CD4-positive, alpha-beta T cell (primary cell): ENCODE measurements at regions not wholly inside any gene's neighbourhood (a gene's known extent, or its start where the extent isn't known, plus 50 kb on each side); places are given as distances from the start of the nearest gene placed in this dataset.

Experiments used
- ATAC-seq: fragments of 200-7000 bp; cut with Tn5 transposase; one replicate; pipeline ENCODE4 v1.10.0; 2022; ENCODE audit warnings: mild to moderate bottlenecking; ENCODE audit not compliant: poor library complexity
- CTCF ChIA-PET: fragments of 350-600 bp; sonication (Branson Sonifier 250); formaldehyde crosslinking; loops from one replicate; lab custom pipeline; 2021; ENCODE audit warnings: antibody characterized with exemption, inconsistent platforms; lab: Charles Lee
- POLR2A ChIA-PET: fragments of 350-600 bp; sonication (Branson Sonifier 250); formaldehyde crosslinking; loops from one replicate; lab custom pipeline; 2021; ENCODE audit warnings: antibody characterized with exemption, inconsistent platforms; lab: Charles Lee
- DNase-seq, 14 experiments: peaks; one replicate each; pipeline ENCODE4 v3.0.0-alpha.2; 2013 to 2020; ENCODE audit warnings: mixed read lengths in 2 of 14
- H3K27ac ChIP-seq, 2 donors: one replicate each; pipeline versions ENCODE4 v1.5.1 to v1.7.0; 2013; ENCODE audit warnings: low read length in 2 of 2, low read depth in 1 of 2, mild to moderate bottlenecking in 1 of 2
- H3K27me3 ChIP-seq, 2 experiments: 1 replicate in 1 of 2; 2 replicates in 1 of 2; pipeline versions ENCODE4 v1.6.1 to v1.7.0; 2013; ENCODE audit warnings: low read length in 2 of 2, control low read depth in 1 of 2, mild to moderate bottlenecking in 1 of 2, moderate library complexity in 1 of 2; ENCODE audit not compliant: insufficient read depth in 2 of 2, control insufficient read depth in 1 of 2
- H3K36me3 ChIP-seq: one replicate; pipeline ENCODE4 v1.6.1; 2013; ENCODE audit warnings: low read length, control low read depth; ENCODE audit not compliant: insufficient read depth
- H3K4me1 ChIP-seq: one replicate; pipeline ENCODE4 v1.6.1; 2013; ENCODE audit warnings: low read length, control low read depth; ENCODE audit not compliant: insufficient read depth
- H3K4me3 ChIP-seq: one replicate; pipeline ENCODE4 v1.5.1; 2013; ENCODE audit warnings: mild to moderate bottlenecking, low read length, moderate library complexity
- H3K9me3 ChIP-seq, 2 experiments: 1 replicate in 1 of 2; 2 replicates in 1 of 2; pipeline versions ENCODE4 v1.6.1 to v1.7.0; 2013; ENCODE audit warnings: low read length in 2 of 2, mild to moderate bottlenecking in 2 of 2, control low read depth in 1 of 2, moderate library complexity in 1 of 2; ENCODE audit not compliant: control insufficient read depth in 1 of 2, insufficient read depth in 1 of 2
- H3K27ac Mint-ChIP-seq: one replicate; pipeline ENCODE4 v1.8.0; 2020; ENCODE audit warnings: mixed read lengths
- H3K27me3 Mint-ChIP-seq: one replicate; pipeline ENCODE4 v1.8.0; 2021; ENCODE audit warnings: mixed read lengths
- H3K36me3 Mint-ChIP-seq: one replicate; pipeline ENCODE4 v1.8.0; 2021; ENCODE audit warnings: low read depth, mixed read lengths
- H3K4me1 Mint-ChIP-seq: one replicate; pipeline ENCODE4 v1.8.0; 2021; ENCODE audit warnings: low read depth, mixed read lengths
- H3K4me3 Mint-ChIP-seq: one replicate; pipeline ENCODE4 v1.8.0; 2020; ENCODE audit warnings: mild to moderate bottlenecking, mixed read lengths
- H3K9me3 Mint-ChIP-seq: one replicate; pipeline ENCODE4 v1.8.0; 2020; ENCODE audit warnings: mixed read lengths
- CTCF ChIP-seq: fragments of 200-600 bp; IDR thresholded peaks from one replicate; pipeline ENCODE4 v1.8.0; 2022; ENCODE audit warnings: antibody characterized with exemption, mild to moderate bottlenecking
- intact Hi-C, 2 experiments: fragments of 100-400 bp; cut with DNase I in 1 of 2; cut with micrococcal nuclease in 1 of 2; formaldehyde crosslinking; loops; one replicate each; pipeline versions ENCODE4 v1.15.1 to v1.9.0; 2023 to 2025; cut with DNase I, micrococcal nuclease

DNA sequence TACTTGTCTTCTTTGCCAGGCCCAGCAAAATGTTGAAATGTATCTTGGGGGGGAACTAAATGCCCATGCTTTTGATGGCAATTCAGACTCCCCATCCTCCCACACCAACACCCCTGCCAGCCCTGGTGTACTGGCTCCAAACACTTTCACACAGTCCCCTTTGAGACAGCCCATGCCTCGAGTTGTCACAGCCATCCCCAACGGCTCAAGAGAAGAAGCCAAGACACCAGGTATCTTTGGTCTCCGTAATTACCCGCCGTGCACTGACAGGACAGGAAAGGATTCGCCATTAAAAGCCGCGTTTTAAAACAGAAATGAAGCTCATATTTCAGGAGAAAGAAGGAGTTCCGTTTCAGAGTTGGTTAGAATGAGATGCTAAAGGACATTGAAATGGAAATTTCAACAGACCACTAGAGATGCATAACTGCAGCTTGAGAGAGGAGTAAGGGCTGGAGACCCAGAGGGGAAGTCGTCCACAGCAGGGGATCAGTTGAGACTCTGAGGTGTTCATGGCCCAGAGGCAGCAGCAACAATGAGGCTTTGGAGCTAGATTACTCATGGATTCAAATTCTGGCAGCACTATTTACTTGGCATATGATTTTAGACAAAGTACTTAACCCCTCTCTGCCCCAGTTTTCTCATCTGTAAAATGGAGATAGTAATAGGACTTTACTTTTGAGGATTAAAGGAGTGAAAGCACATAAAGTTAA is 63.5 kb upstream of the ADGRF1 start:
- H3K4me1 Mint-ChIP-seq, result no peaks in the 10 kb centered on the region
- CTCF ChIA-PET, result no interaction called here
- H3K36me3 ChIP-seq, result no peaks in the 10 kb centered on the region
- intact Hi-C loops, result no loop called here
- H3K27ac ChIP-seq, result no peak overlapping the region
- H3K9me3 ChIP-seq, result no peaks in the 10 kb centered on the region
- no peaks in the 10 kb centered on the region for H3K27me3 ChIP-seq
- POLR2A ChIA-PET, result no interaction called here
- H3K27ac Mint-ChIP-seq, result no peak overlapping the region
- no peaks in the 10 kb centered on the region for H3K27me3 Mint-ChIP-seq
- H3K36me3 Mint-ChIP-seq, result no peaks in the 10 kb centered on the region
- H3K4me3 ChIP-seq, result no peak overlapping the region
- no peak for TF ChIP-seq CTCF
- H3K4me1 ChIP-seq, result no peaks in the 10 kb centered on the region
- DNase-seq (no peak), ATAC-seq (no peak)
- H3K9me3 Mint-ChIP-seq, result no peaks in the 10 kb centered on the region
- no peak overlapping the region for H3K4me3 Mint-ChIP-seq

DNA sequence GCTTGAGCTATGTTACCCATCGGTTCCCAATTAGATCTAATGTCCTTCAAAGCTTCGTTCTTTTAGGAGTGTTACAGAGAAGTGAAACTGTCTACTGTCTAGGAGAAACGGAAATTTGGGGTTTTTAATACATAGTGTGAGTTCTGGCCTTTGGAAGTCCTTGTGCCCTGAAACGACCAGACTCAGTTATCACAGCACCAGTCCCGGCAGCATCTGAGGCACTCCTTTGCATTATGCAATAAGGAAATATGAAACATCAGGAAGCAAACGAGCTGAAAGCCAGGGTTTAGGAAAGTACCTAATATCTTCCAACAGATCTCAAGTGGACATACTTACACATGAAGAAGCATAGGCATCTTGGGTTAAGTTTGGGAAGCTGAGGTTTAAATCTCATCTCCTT is 61.8 kb upstream of the ADGRF1 start:
- no peaks in the 10 kb centered on the region for H3K36me3 Mint-ChIP-seq
- ChIA-PET CTCF (no interaction called here), POLR2A (no interaction called here)
- Histone ChIP-seq H3K27ac (no peak overlapping the region), H3K27me3 (no peaks in the 10 kb centered on the region), H3K4me3 (no peak overlapping the region), H3K36me3 (no peaks in the 10 kb centered on the region), H3K9me3 (no peaks in the 10 kb centered on the region), H3K4me1 (no peaks in the 10 kb centered on the region)
- no peaks in the 10 kb centered on the region for H3K4me1 Mint-ChIP-seq
- intact Hi-C loops, result no loop called here
- no peak for ATAC-seq
- no peak overlapping the region for H3K27ac Mint-ChIP-seq
- peak in 2 of 14 experiments; percentile 15 to 22 for DNase-seq
- H3K9me3 Mint-ChIP-seq, result no peaks in the 10 kb centered on the region
- no peaks in the 10 kb centered on the region for H3K27me3 Mint-ChIP-seq
- H3K4me3 Mint-ChIP-seq, result no peak overlapping the region
- no peak for TF ChIP-seq CTCF

DNA sequence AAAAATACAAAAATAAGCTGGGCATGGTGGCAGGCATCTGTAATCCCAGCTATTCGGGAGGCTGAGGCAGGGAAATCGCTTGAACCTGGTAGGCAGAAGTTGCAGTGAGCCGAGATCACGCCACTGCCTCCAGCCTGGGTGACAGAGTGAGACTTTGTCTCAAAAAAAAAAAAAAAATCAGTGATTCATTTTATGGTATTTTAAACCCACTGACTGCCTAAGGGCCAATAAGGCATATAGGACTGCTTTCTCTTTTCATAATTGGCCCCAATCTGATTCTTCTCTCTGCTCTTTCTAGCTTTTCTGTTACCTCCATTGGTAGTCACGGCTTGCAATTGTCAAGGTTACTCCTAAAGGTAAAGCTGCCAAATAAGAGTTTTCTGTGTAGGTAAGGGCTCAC is 60.2 kb upstream of the ADGRF1 start:
- H3K9me3 Mint-ChIP-seq, result no peaks in the 10 kb centered on the region
- Histone ChIP-seq H3K4me3 (no peak overlapping the region), H3K4me1 (no peaks in the 10 kb centered on the region), H3K27ac (no peak overlapping the region), H3K36me3 (no peaks in the 10 kb centered on the region), H3K9me3 (no peaks in the 10 kb centered on the region), H3K27me3 (no peaks in the 10 kb centered on the region)
- intact Hi-C loops, result no loop called here
- ChIA-PET POLR2A (no interaction called here), CTCF (interaction anchor here (1.1 kb wide), 1 partner anchor 16 kb away, joined by 3 read pairs; no protein-coding TSS in a partner anchor)
- DNase-seq (no peak), ATAC-seq (no peak)
- H3K27ac Mint-ChIP-seq, result no peak overlapping the region
- H3K27me3 Mint-ChIP-seq, result no peaks in the 10 kb centered on the region
- no peaks in the 10 kb centered on the region for H3K4me1 Mint-ChIP-seq
- no peak overlapping the region for H3K4me3 Mint-ChIP-seq
- no peaks in the 10 kb centered on the region for H3K36me3 Mint-ChIP-seq
- no peak for TF ChIP-seq CTCF
